ENCODE measurements at regions not wholly inside any gene's neighbourhood (a gene's known extent, or its start where the extent isn't known, plus 50 kb on each side); places are given as distances from the start of the nearest gene placed in this dataset.

DNA sequence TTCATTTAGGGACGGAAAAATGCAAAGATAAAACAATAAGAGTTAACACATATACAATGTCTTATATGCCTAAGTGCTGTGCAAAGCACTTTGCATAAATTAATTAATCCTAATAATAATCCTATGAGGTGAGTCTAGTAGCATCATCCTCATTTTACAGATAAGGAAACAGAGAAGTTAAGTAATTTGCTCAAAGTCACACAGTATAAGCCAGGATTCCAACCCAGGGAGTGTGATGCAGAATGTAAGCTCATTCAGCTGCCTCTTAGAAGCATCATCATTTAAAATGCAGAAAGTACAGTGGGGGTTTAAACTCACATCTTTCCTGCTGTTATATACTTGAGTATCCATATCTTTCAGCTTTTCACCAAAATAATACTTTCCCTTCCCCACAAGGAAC, 203.7 kb downstream of the LARP7 start:
- Histone ChIP-seq H3K36me3 (no peaks in the 10 kb centered on the region), H3K9me3 (no peaks in the 10 kb centered on the region), H3K4me1 (ENCODE audit: control insufficient read depth in 1 of 2, low read depth in 2 of 2) (no peaks in the 10 kb centered on the region), H3K4me3 (no peak overlapping the region), H3K27ac (no peak overlapping the region), H3K27me3 (replicated peaks; ENCODE audit: insufficient read depth) (no peaks in the 10 kb centered on the region)
- DNase-seq (ENCODE audit: low spot score), result no peak
- ATAC-seq (ENCODE audit: insufficient number of reproducible peaks, low FRiP score, low read depth), result no peak
- TF ChIP-seq, protein P1, sequence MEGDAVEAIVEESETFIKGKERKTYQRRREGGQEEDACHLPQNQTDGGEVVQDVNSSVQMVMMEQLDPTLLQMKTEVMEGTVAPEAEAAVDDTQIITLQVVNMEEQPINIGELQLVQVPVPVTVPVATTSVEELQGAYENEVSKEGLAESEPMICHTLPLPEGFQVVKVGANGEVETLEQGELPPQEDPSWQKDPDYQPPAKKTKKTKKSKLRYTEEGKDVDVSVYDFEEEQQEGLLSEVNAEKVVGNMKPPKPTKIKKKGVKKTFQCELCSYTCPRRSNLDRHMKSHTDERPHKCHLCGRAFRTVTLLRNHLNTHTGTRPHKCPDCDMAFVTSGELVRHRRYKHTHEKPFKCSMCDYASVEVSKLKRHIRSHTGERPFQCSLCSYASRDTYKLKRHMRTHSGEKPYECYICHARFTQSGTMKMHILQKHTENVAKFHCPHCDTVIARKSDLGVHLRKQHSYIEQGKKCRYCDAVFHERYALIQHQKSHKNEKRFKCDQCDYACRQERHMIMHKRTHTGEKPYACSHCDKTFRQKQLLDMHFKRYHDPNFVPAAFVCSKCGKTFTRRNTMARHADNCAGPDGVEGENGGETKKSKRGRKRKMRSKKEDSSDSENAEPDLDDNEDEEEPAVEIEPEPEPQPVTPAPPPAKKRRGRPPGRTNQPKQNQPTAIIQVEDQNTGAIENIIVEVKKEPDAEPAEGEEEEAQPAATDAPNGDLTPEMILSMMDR (IDR thresholded peaks at IDR 0.05), result no peak

DNA sequence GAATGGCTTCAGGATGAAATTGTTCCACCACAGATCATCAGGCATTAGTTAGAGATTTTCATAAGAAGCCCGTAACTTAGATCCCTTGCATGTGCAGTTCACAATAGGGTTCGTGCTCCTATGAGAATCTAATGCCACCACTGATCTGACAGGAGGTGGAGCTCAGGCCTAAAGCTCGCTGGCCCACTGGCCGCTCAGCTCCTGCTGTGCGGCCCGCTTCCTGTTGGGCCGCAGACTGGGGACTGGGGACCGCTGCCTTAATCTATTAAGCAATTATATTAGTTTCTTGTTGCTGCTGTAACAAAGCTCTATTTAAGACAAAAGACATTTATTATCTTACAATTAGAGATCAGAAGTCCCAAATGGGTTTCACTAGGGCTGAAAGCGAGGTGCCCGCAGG, 205.6 kb downstream of the LARP7 start:
- H3K4me3 ChIP-seq, result no peak overlapping the region
- H3K36me3 ChIP-seq, result no peaks in the 10 kb centered on the region
- no peaks in the 10 kb centered on the region for H3K4me1 ChIP-seq (ENCODE audit: control insufficient read depth in 1 of 2, low read depth in 2 of 2)
- TF ChIP-seq, protein P1 (IDR thresholded peaks at IDR 0.05), result no peak
- DNase-seq (ENCODE audit: low spot score) (no peak), ATAC-seq (ENCODE audit: insufficient number of reproducible peaks, low FRiP score, low read depth) (no peak)
- H3K27me3 ChIP-seq (replicated peaks; ENCODE audit: insufficient read depth), result no peaks in the 10 kb centered on the region
- H3K9me3 ChIP-seq, result no peaks in the 10 kb centered on the region
- H3K27ac ChIP-seq, result no peak overlapping the region

DNA sequence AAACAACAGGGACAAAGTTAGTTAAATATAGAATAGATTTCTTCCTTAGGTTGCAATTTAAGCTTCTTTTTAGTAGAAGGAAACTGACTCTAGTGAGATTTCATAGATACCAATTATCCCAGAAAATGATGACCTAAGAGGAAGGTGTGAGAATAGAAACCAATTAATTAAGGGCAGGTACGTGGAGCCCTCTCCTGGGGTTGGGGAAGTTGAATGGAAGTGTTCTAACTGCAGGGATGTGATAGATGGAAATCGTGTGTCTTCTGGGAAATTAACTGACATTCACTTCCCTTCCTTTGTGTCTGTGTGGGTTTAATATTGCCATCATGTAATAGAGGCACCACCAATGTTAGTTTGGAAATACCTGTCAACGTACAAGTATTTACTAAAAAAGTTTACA, 204.1 kb upstream of the ANK2 start:
- no peaks in the 10 kb centered on the region for H3K36me3 ChIP-seq
- H3K4me3 ChIP-seq, result no peak overlapping the region
- no peak for ATAC-seq (ENCODE audit: insufficient number of reproducible peaks, low FRiP score, low read depth)
- no peak overlapping the region for H3K27ac ChIP-seq
- DNase-seq (ENCODE audit: low spot score), result no peak
- H3K4me1 ChIP-seq (ENCODE audit: control insufficient read depth in 1 of 2, low read depth in 2 of 2), result peaks cover 4 to 7% of the 10 kb centered on the region in 2 donors
- H3K27me3 ChIP-seq (replicated peaks; ENCODE audit: insufficient read depth), result no peaks in the 10 kb centered on the region
- TF ChIP-seq, protein P1 (IDR thresholded peaks at IDR 0.05), result no peak
- no peaks in the 10 kb centered on the region for H3K9me3 ChIP-seq

DNA sequence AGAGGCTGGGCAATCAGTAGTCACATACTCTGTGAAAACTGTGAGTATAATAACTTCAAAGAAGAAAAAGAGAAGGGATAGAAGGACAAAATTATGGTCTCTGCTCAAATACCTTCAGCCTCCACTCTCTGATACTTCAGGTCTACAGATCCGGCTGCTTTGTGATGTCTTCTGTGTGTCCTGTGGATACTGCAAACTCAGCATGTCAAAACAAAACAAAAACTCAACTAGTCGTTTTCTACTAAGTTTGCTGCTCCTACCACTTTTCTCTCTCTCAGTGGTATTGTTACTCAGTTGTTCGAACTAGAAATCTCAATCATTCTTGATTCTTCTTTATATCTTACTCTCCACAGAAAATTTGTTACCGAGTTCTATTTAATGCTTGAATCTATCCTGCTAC, 202.4 kb upstream of the ANK2 start:
- no peak overlapping the region for H3K27ac ChIP-seq
- TF ChIP-seq, protein P1 (IDR thresholded peaks at IDR 0.05), result no peak
- no peak for ATAC-seq (ENCODE audit: insufficient number of reproducible peaks, low FRiP score, low read depth)
- no peaks in the 10 kb centered on the region for H3K9me3 ChIP-seq
- no peaks in the 10 kb centered on the region for H3K27me3 ChIP-seq (replicated peaks; ENCODE audit: insufficient read depth)
- peaks cover 4 to 7% of the 10 kb centered on the region in 2 donors for H3K4me1 ChIP-seq (ENCODE audit: control insufficient read depth in 1 of 2, low read depth in 2 of 2)
- no peak for DNase-seq (ENCODE audit: low spot score)
- no peaks in the 10 kb centered on the region for H3K36me3 ChIP-seq
- no peak overlapping the region for H3K4me3 ChIP-seq

DNA sequence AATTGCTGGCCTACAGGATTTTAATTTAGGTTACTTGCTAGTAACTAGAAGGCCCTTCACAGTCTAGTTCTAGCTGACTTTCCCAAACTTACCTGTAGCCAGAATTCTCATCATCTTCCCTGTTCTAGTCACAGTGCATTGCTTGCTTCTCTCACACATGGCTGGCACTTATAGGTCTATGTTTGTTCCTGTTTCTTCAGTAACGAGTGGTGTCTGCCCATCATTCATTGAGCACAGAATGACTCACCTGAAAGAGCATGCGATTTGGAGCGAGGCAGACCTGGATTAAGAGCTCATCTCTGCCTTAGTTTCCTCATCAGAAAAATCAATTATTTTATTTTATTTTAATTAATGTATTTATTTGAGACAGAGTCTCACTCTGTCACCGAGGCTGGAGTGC, 201.7 kb upstream of the ANK2 start:
- no peak for DNase-seq (ENCODE audit: low spot score)
- no peaks in the 10 kb centered on the region for H3K9me3 ChIP-seq
- H3K4me1 ChIP-seq (ENCODE audit: control insufficient read depth in 1 of 2, low read depth in 2 of 2), result peaks cover 4 to 7% of the 10 kb centered on the region in 2 donors
- no peak for ATAC-seq (ENCODE audit: insufficient number of reproducible peaks, low FRiP score, low read depth)
- H3K36me3 ChIP-seq, result no peaks in the 10 kb centered on the region
- no peak overlapping the region for H3K4me3 ChIP-seq
- no peak overlapping the region for H3K27ac ChIP-seq
- TF ChIP-seq, protein P1 (IDR thresholded peaks at IDR 0.05), result no peak
- no peaks in the 10 kb centered on the region for H3K27me3 ChIP-seq (replicated peaks; ENCODE audit: insufficient read depth)
